Keratinocyte (primary cell): ENCODE measurements at regions not wholly inside any gene's neighbourhood (a gene's known extent, or its start where the extent isn't known, plus 50 kb on each side); places are given as distances from the start of the nearest gene placed in this dataset.

Experiments
- DNase-seq: peaks from one replicate; pipeline ENCODE4 v3.0.0-alpha.2; 2011; ENCODE audit warnings: low read depth, missing footprints, low spot score
- FAIRE-seq: peaks from 2 replicates; lab custom pipeline; 2011; peaks lifted over from hg19 to GRCh38; lab: Jason Lieb, UNC
- H2AFZ ChIP-seq: 2 replicates; pipeline ENCODE4 v1.6.0; 2012; ENCODE audit warnings: low read length, control low read depth, inconsistent platforms; ENCODE audit not compliant: control insufficient read depth
- H3K27ac ChIP-seq: 2 replicates; pipeline ENCODE4 v1.5.1; 2011; ENCODE audit warnings: low read length; ENCODE audit not compliant: control insufficient read depth, insufficient read depth
- H3K27me3 ChIP-seq: 3 replicates; pipeline ENCODE4 v1.6.0; 2011; ENCODE audit warnings: low read length; ENCODE audit not compliant: control insufficient read depth, insufficient read depth; ENCODE audit errors: extremely low read depth
- H3K36me3 ChIP-seq, 2 experiments: 2 replicates in 1 of 2; 3 replicates in 1 of 2; pipeline ENCODE4 v1.5.1; 2011; ENCODE audit warnings: low read length in 2 of 2, mild to moderate bottlenecking in 1 of 2; ENCODE audit not compliant: control insufficient read depth in 2 of 2, insufficient read depth in 2 of 2; ENCODE audit errors: extremely low read depth in 1 of 2
- H3K4me1 ChIP-seq: 3 replicates; pipeline ENCODE4 v1.5.1; 2011; ENCODE audit warnings: low read length; ENCODE audit not compliant: control insufficient read depth, insufficient read depth; ENCODE audit errors: extremely low read depth
- H3K4me2 ChIP-seq: 3 replicates; pipeline ENCODE4 v1.6.0; 2011; ENCODE audit warnings: low read depth, low read length; ENCODE audit not compliant: control insufficient read depth, insufficient read depth; ENCODE audit errors: extremely low read depth
- H3K4me3 ChIP-seq, 3 experiments: fragments of 200-600 bp in 1 of 3; sonication (generic) in 1 of 3; 2 replicates in 2 of 3; 3 replicates in 1 of 3; pipeline ENCODE4 v1.5.1; 2011 to 2016; ENCODE audit warnings: low read length in 3 of 3, mild to moderate bottlenecking in 3 of 3, control low read depth in 2 of 3, inconsistent platforms in 1 of 3, low read depth in 1 of 3, mixed read lengths in 1 of 3, mixed run types in 1 of 3, moderate library complexity in 1 of 3; ENCODE audit not compliant: control insufficient read depth in 2 of 3, insufficient read depth in 2 of 3; ENCODE audit errors: extremely low read depth in 1 of 3
- H3K79me2 ChIP-seq: 2 replicates; pipeline ENCODE4 v1.6.0; 2012; ENCODE audit warnings: low read length; ENCODE audit not compliant: control insufficient read depth, insufficient read depth
- H3K9ac ChIP-seq: 3 replicates; pipeline ENCODE4 v1.6.0; 2011; ENCODE audit warnings: low read length; ENCODE audit not compliant: control insufficient read depth, insufficient read depth; ENCODE audit errors: extremely low read depth
- H3K9me1 ChIP-seq: 3 replicates; pipeline ENCODE4 v1.6.0; 2011; ENCODE audit warnings: low read length; ENCODE audit not compliant: control insufficient read depth, insufficient read depth; ENCODE audit errors: extremely low read depth
- H3K9me3 ChIP-seq: 2 replicates; pipeline ENCODE4 v1.5.1; 2012; ENCODE audit warnings: low read depth, low read length; ENCODE audit not compliant: control insufficient read depth
- H4K20me1 ChIP-seq: 3 replicates; pipeline ENCODE4 v1.6.0; 2011; ENCODE audit warnings: low read length; ENCODE audit not compliant: control insufficient read depth, insufficient read depth; ENCODE audit errors: extremely low read depth
- CTCF ChIP-seq, 3 experiments: IDR thresholded peaks in 1 of 3; conservative IDR thresholded peaks in 1 of 3; optimal IDR thresholded peaks in 1 of 3; 2 replicates in 2 of 3; 3 replicates in 1 of 3; pipeline versions ENCODE3 to v1.5.1; 2011; ENCODE audit warnings: low read length in 3 of 3, mild to moderate bottlenecking in 3 of 3, moderate library complexity in 2 of 3, control low read depth in 1 of 3, inconsistent platforms in 1 of 3; ENCODE audit not compliant: insufficient read depth in 2 of 3; ENCODE audit errors: extremely low read depth in 1 of 3
- EZH2 ChIP-seq: IDR thresholded peaks from one replicate; pipeline ENCODE4 v1.6.1; 2012; ENCODE audit warnings: inconsistent platforms, mild to moderate bottlenecking, low read length, moderate library complexity
- dilution Hi-C: fragments of 300-500 bp; cut with MboI; formaldehyde crosslinking; loops from one replicate; pipeline ENCODE4 v1.7.0; 2020; ENCODE audit warnings: low sequenced_read_pairs; ENCODE audit not compliant: extremely low pct_ligation_motif_present

GRCh38 chr2:72011791-72012190 lies 135.9 kb downstream of the CYP26B1 start:
- H3K79me2 ChIP-seq: no peaks in the 10 kb centered on the region
- H3K4me3 ChIP-seq: no peak overlapping the region
- H3K27ac ChIP-seq: no peak overlapping the region
- FAIRE-seq: no peak
- no peak overlapping the region for H3K9ac ChIP-seq
- no peaks in the 10 kb centered on the region for H4K20me1 ChIP-seq
- no peak overlapping the region for H2AFZ ChIP-seq
- H3K4me2 ChIP-seq: no peak overlapping the region
- no peaks in the 10 kb centered on the region for H3K9me3 ChIP-seq
- TF ChIP-seq CTCF (optimal IDR thresholded peaks at IDR 0.05 in 1 of 3, IDR thresholded peaks at IDR 0.05 in 1 of 3, conservative IDR thresholded peaks at IDR 0.05 in 1 of 3; ENCODE audit: extremely low read depth in 1 of 3, insufficient read depth in 2 of 3, low read length in 3 of 3) (no peak), EZH2 (no peak)
- no peaks in the 10 kb centered on the region for H3K9me1 ChIP-seq
- no peaks in the 10 kb centered on the region for H3K27me3 ChIP-seq
- dilution Hi-C loops: no loop called here
- no peaks in the 10 kb centered on the region for H3K36me3 ChIP-seq
- no peak for DNase-seq
- peaks cover 8% of the 10 kb centered on the region for H3K4me1 ChIP-seq

- no peaks in the 10 kb centered on the region for H3K79me2 ChIP-seq
- no peaks in the 10 kb centered on the region for H3K36me3 ChIP-seq
- TF ChIP-seq CTCF (optimal IDR thresholded peaks at IDR 0.05 in 1 of 3, IDR thresholded peaks at IDR 0.05 in 1 of 3, conservative IDR thresholded peaks at IDR 0.05 in 1 of 3; ENCODE audit: extremely low read depth in 1 of 3, insufficient read depth in 2 of 3, low read length in 3 of 3): no peak
- no peak for TF ChIP-seq EZH2
- H3K4me2 ChIP-seq: no peak overlapping the region
- H3K27me3 ChIP-seq: no peaks in the 10 kb centered on the region
- H3K27ac ChIP-seq: no peak overlapping the region
- FAIRE-seq: no peak
- no peaks in the 10 kb centered on the region for H3K9me1 ChIP-seq
- peaks cover 8% of the 10 kb centered on the region for H3K4me1 ChIP-seq
- no peak for DNase-seq
- no peak overlapping the region for H3K9ac ChIP-seq
- H3K9me3 ChIP-seq: no peaks in the 10 kb centered on the region
- H3K4me3 ChIP-seq: no peak overlapping the region
- dilution Hi-C loops: no loop called here
- H2AFZ ChIP-seq: no peak overlapping the region
- no peaks in the 10 kb centered on the region for H4K20me1 ChIP-seq
These were observed 136.3 kb downstream of the CYP26B1 start for GRCh38 chr2:72011370-72011689.
